Testis (tissue), 2 donors: ENCODE measurements at regions not wholly inside any gene's neighbourhood (a gene's known extent, or its start where the extent isn't known, plus 50 kb on each side); places are given as distances from the start of the nearest gene placed in this dataset.
"Not testable (repeated sequence)": the region's sequence is repeated elsewhere in the genome, so short reads cannot be mapped to it uniquely, and the experiment has no call there.

Experiments
- DNase-seq: peaks from one replicate; pipeline ENCODE4 v3.0.0-alpha.2; 2019
- H3K27ac ChIP-seq, 2 donors: fragments of 200-600 bp; sonication (generic); one replicate each; pipeline ENCODE4 v1.5.1; 2019
- H3K27me3 ChIP-seq: fragments of 200-600 bp; sonication (generic); one replicate; pipeline ENCODE4 v1.5.1; 2019
- H3K36me3 ChIP-seq: fragments of 200-600 bp; sonication (generic); one replicate; pipeline ENCODE4 v1.5.1; 2017; ENCODE audit warnings: low read depth; ENCODE audit errors: missing control alignments
- H3K4me1 ChIP-seq: fragments of 200-600 bp; sonication (generic); one replicate; pipeline ENCODE4 v1.5.1; 2019
- H3K4me3 ChIP-seq, 2 donors: fragments of 200-600 bp; sonication (generic); one replicate each; pipeline ENCODE4 v1.5.1; 2017 to 2019
- H3K9me3 ChIP-seq: fragments of 200-600 bp; sonication (generic); one replicate; pipeline ENCODE4 v1.5.1; 2017
- WGBS, 2 donors: methylation state at CpG; one replicate each; pipeline ENCODE4 v1.1.5; 2018; 5-methylcytosine and 5-hydroxymethylcytosine counted together
- intact Hi-C: fragments of 100-400 bp; cut with DNase I; formaldehyde crosslinking; loops from one replicate; pipeline ENCODE4 v1.15.1; 2023; ENCODE audit warnings: low total_unique reads
- small RNA-seq, 2 donors: library from RNA; depleted of rRNA; stranded (forward); fragments of <200 nt; gene quantifications; one replicate each; pipeline ENCODE3, GENCODE V24; 2016

GRCh38 chr21:6154524-6155320, 4366.7 kb upstream of the TPTE start:
- H3K4me1 ChIP-seq, H3K27ac ChIP-seq, H3K36me3 ChIP-seq, intact Hi-C loops, H3K9me3 ChIP-seq, H3K4me3 ChIP-seq, DNase-seq, H3K27me3 ChIP-seq: not testable (repeated sequence)
- no CpG with 5 or more reads among the region's 30 CpGs for WGBS, 2 donors

DNA sequence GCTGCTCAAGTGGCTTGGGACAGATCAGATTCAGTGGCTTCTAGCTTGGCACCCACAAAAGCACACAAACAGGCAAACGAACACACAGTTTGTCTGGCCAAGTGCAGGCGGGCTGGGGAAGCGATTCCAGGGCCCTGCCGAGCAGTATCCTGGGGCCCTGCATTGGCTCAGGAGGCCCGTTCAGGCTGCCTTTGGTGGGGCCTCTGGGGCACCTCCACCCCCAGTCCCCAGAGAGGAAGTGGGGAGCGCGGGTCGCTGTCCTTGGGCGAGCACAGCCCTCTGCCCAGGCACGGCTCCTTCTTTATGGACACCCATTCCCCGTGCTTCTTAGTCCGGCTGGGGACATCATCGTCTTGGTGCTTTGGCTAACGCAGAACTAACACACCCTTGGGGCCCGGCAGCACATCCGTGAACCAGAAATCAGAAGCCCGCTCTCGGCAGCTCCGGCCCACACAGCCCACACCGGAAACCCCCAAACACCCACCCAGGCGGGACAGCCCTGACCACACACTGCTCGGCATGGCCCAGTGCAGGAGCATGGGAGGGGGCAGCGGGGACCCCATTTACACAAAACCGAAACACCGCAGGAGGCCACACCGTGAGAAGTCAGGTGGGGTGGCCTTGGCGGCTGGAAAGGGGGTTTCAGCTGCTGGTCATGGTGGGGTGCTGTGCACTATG, 4364.5 kb upstream of the TPTE start:
- intact Hi-C loops, H3K9me3 ChIP-seq, H3K27ac ChIP-seq, H3K4me3 ChIP-seq, H3K27me3 ChIP-seq, H3K4me1 ChIP-seq, DNase-seq, H3K36me3 ChIP-seq: not testable (repeated sequence)
- WGBS, 2 donors = no CpG with 5 or more reads among the region's 27 CpGs

DNA sequence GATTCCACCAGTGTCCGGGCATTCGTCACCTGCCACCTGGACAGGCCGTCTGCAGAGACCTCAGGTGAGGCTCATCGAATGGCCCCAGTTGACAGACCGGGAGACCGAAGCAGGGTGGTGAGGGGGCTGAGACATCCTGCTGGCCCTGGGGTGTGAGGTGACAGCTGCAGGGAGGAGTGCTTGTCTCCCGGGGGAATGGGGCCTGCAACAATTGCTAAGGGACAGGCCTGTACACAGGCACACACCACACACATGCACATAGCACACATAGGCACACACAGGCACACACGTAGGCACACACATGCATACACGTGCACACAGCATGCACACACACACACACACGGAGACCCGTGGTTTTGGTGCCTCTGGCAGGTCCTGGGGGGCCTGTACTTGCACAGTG, 4363.9 kb upstream of the TPTE start:
- intact Hi-C loops, H3K4me3 ChIP-seq, H3K27me3 ChIP-seq, H3K36me3 ChIP-seq, H3K4me1 ChIP-seq, DNase-seq, H3K27ac ChIP-seq, H3K9me3 ChIP-seq: not testable (repeated sequence)
- WGBS, 2 donors = no CpG with 5 or more reads among the region's 11 CpGs

DNA sequence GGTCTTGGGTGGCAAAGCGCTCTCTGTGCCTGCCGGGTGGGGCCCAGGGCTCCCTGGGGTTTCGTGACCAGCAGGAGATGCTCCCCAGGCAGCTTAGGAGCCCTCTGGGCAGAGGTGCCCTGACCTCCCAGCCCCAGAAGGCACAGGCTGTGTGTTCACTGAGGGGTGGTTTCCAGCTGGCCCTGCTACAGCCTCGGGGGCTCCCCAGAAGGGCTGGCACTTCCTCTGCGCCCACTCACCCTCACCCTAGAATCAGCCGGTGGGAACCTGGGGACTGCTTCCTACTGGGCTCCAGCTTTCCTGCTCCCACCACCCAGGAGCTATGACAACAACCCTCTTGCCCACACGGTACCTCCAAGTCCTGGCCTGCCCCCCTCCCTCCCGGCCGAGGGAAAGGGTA, 4363.2 kb upstream of the TPTE start:
- H3K36me3 ChIP-seq, H3K4me1 ChIP-seq, DNase-seq, H3K4me3 ChIP-seq, H3K27me3 ChIP-seq, H3K27ac ChIP-seq, H3K9me3 ChIP-seq, intact Hi-C loops: not testable (repeated sequence)
- no CpG with 5 or more reads among the region's 9 CpGs for WGBS, 2 donors

Small RNA genes in the stretch of these regions (small RNA-seq; reads per million reads assigned to genes)
- 0 reads per million in 2 donors for gene CU639417.2
